Left lung (tissue), 4 donors: ENCODE measurements at regions not wholly inside any gene's neighbourhood (a gene's known extent, or its start where the extent isn't known, plus 50 kb on each side); places are given as distances from the start of the nearest gene placed in this dataset.

Experiments
- ATAC-seq: fragments of 200-7000 bp; cut with Tn5 transposase; one replicate; pipeline ENCODE4 v1.9.1; 2020; ENCODE audit warnings: moderate library complexity
- DNase-seq, 4 donors: peaks; one replicate each; pipeline ENCODE4 v3.0.0-alpha.2; 2013 to 2020
- H3K27ac ChIP-seq, 2 donors: fragments of 200-600 bp; sonication (generic) in 1 of 2; one replicate each; pipeline versions ENCODE4 v1.5.0 to v1.8.0; 2020 to 2021
- H3K27me3 ChIP-seq, 2 donors: fragments of 200-600 bp; sonication (generic) in 1 of 2; one replicate each; pipeline versions ENCODE4 v1.5.0 to v1.8.0; 2020 to 2021
- H3K36me3 ChIP-seq, 2 donors: fragments of 200-600 bp; sonication (generic) in 1 of 2; one replicate each; pipeline versions ENCODE4 v1.5.0 to v1.8.0; 2020 to 2021
- H3K4me1 ChIP-seq, 2 donors: fragments of 200-600 bp; one replicate each; pipeline ENCODE4 v1.8.0; 2021
- H3K4me3 ChIP-seq, 2 donors: fragments of 200-600 bp; sonication (generic) in 1 of 2; one replicate each; pipeline versions ENCODE4 v1.5.0 to v1.8.0; 2020 to 2021; ENCODE audit warnings: mild to moderate bottlenecking in 1 of 2
- H3K9me3 ChIP-seq, 2 donors: fragments of 200-600 bp; sonication (generic) in 1 of 2; one replicate each; pipeline versions ENCODE4 v1.5.0 to v1.8.0; 2020 to 2021
- CTCF ChIP-seq, 2 donors: fragments of 200-600 bp; sonication (generic) in 1 of 2; IDR thresholded peaks; one replicate each; pipeline versions ENCODE4 v1.5.0 to v1.8.0; 2021; ENCODE audit warnings: antibody characterized with exemption in 2 of 2
- intact Hi-C, 2 donors: fragments of 100-400 bp; cut with DNase I; formaldehyde crosslinking; loops; one replicate each; pipeline versions ENCODE4 v1.11.2 to v1.14.2; 2022
- donor health status: DM: no; HTN: yes; CAD: no.
- donor health status: DM: no; HTN: no; CAD: no.

DNA sequence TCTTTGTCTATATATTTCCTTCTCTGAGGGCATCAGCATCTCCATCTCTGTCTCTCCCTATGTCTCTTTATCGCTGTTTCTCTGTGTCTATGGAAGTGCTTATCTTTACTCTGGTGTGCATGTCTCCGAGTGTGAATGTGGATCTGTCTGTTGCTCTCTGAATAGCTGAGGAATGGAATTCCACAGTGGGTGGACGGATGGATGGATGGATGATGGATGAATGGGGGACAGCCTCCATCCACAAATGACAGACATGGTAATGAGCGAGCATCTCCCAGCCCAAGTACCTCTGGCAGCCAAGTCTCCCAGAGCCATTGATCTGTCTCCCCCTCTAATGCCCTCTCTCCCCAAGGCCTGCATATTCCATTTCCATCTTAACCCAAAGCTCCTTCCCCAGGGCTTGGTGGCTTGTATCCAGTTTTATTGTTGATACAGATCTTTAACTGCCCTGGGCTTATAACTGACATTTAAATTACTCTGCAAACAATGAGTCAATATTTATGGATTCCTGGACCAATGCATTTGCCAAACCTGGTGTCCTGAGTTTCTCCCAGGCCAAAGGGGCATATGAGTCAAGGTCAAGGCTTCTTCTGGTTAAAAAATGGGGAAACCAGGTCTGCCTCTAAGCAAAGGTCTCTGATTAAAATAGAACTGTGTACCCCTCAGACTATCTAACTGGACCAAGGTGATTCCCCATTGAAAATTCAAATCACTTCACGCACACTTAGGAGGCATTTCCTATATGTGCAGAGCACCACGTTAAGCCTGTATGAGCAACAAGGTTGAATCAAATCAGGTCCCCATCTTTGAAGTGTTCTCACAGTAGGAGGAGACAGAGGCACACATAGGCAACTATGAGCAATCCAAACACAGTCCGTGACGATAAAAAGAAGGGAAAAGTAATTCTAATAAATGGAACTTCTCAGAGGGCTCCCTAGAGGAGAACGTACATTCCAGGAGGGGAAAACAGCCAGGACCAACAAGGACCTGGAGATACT lies 109.9 kb downstream of the TLE3 start:
- intact Hi-C loops, result no loop called here
- Histone ChIP-seq H3K4me1 (no peaks in the 10 kb centered on the region), H3K27me3 (peaks cover 5 to 40% of the 10 kb centered on the region in 2 donors), H3K9me3 (no peaks in the 10 kb centered on the region), H3K27ac (no peak overlapping the region), H3K4me3 (no peak overlapping the region), H3K36me3 (no peaks in the 10 kb centered on the region)
- TF ChIP-seq CTCF (IDR thresholded peaks at IDR 0.05), result no peak
- DNase-seq, result no peak
- ATAC-seq, result no peak

- no peak overlapping the region for H3K4me3 ChIP-seq
- H3K36me3 ChIP-seq, result no peaks in the 10 kb centered on the region
- H3K4me1 ChIP-seq, result no peaks in the 10 kb centered on the region
- ATAC-seq, result no peak
- H3K27ac ChIP-seq, result no peak overlapping the region
- no peak for TF ChIP-seq CTCF (IDR thresholded peaks at IDR 0.05)
- no peak for DNase-seq
- intact Hi-C loops, result no loop called here
- no peaks in the 10 kb centered on the region for H3K9me3 ChIP-seq
- peaks cover 0 to 32% of the 10 kb centered on the region in 2 donors for H3K27me3 ChIP-seq
These were observed 109.0 kb downstream of the TLE3 start for GRCh38 chr15:69988541-69989225.

DNA sequence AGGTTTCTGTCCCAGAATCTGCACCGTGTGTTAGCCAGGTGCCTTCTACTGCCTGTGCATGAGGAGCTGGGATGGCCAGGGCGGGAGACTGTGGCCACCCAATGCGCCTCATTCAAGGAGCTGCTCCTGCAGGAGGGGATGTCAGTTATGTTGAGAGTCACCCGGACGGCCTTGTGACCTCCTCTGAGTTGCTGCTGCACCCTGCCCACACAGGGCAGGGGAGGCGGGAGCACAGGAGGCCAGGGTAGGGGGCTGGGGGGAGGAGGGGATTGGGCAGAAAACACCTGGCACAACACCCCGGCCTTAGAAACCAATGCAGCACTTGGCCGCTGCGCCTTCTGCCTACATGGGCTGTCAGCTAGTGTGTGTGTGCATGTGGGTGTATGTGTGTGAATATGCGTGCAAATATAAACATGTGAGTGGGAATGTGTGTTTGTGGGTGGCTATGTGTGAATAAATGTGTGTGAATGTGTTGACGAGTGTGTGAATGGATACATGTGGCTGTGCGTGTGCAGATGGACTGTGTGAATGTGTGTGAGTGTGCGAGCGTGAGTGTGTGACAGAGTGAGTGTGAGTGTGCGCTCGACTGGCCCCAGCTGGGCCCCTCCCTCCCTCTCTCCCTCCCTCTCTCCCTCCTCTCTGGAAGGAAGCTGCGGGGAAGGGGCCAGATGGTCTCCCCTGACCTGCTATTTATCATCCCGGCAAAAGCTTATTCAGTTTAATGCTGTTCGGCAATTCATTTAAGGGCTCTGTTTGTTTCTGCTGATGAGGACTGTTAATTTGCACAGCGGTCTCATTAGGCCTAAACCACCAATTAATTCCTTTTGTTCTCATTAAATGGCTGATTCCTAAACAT lies 106.9 kb downstream of the TLE3 start:
- TF ChIP-seq CTCF (IDR thresholded peaks at IDR 0.05), result no peak
- no peak for ATAC-seq
- Histone ChIP-seq H3K27me3 (peaks cover 0 to 32% of the 10 kb centered on the region in 2 donors), H3K4me1 (no peaks in the 10 kb centered on the region), H3K36me3 (no peaks in the 10 kb centered on the region), H3K4me3 (no peak overlapping the region), H3K9me3 (no peaks in the 10 kb centered on the region), H3K27ac (no peak overlapping the region)
- no peak for DNase-seq
- intact Hi-C loops, result no loop called here

- intact Hi-C loops, result no loop called here
- no peak for TF ChIP-seq CTCF (IDR thresholded peaks at IDR 0.05)
- H3K4me1 ChIP-seq, result no peaks in the 10 kb centered on the region
- peaks cover 0 to 26% of the 10 kb centered on the region in 2 donors for H3K27me3 ChIP-seq
- H3K27ac ChIP-seq, result no peak overlapping the region
- DNase-seq, result no peak
- no peaks in the 10 kb centered on the region for H3K9me3 ChIP-seq
- no peaks in the 10 kb centered on the region for H3K36me3 ChIP-seq
- no peak for ATAC-seq
- no peak overlapping the region for H3K4me3 ChIP-seq
These were observed 106.2 kb downstream of the TLE3 start for GRCh38 chr15:69991551-69991980.
